HepG2 (cell line): ENCODE measurements at regions not wholly inside any gene's neighbourhood (a gene's known extent, or its start where the extent isn't known, plus 50 kb on each side); places are given as distances from the start of the nearest gene placed in this dataset.

Experiments
- ADNP ChIP-seq: sonication (generic); formaldehyde crosslinking; IDR thresholded peaks from 2 replicates; pipeline ENCODE4 v1.4.0; 2020; ENCODE audit warnings: missing genetic modification reagents
- HOXA3 ChIP-seq: sonication (generic); formaldehyde crosslinking; IDR thresholded peaks from 2 replicates; pipeline ENCODE4 v1.5.0; 2020; ENCODE audit warnings: missing genetic modification reagents
- KLF6 ChIP-seq: IDR thresholded peaks from 2 replicates; pipeline ENCODE4 v1.8.0; 2016; ENCODE audit warnings: missing biosample characterization, missing genetic modification reagents
- MLLT10 ChIP-seq: sonication (generic); formaldehyde crosslinking; IDR thresholded peaks from 2 replicates; pipeline ENCODE4 v1.4.0; 2020; ENCODE audit warnings: missing genetic modification reagents
- NFE2L1 ChIP-seq: sonication (generic); formaldehyde crosslinking; IDR thresholded peaks from 2 replicates; pipeline ENCODE4 v1.4.0; 2020; ENCODE audit warnings: missing genetic modification reagents, mild to moderate bottlenecking, borderline replicate concordance
- PAWR ChIP-seq: sonication (generic); formaldehyde crosslinking; IDR thresholded peaks from 2 replicates; pipeline ENCODE4 v1.4.0; 2020; ENCODE audit warnings: missing genetic modification reagents, mild to moderate bottlenecking, borderline replicate concordance
- PAX8 ChIP-seq: sonication (generic); formaldehyde crosslinking; IDR thresholded peaks from 2 replicates; pipeline ENCODE4 v1.8.0; 2022; ENCODE audit warnings: mild to moderate bottlenecking, missing genetic modification reagents, borderline replicate concordance
- SALL1 ChIP-seq: sonication (generic); formaldehyde crosslinking; IDR thresholded peaks from 2 replicates; pipeline ENCODE4 v1.8.0; 2022; ENCODE audit warnings: mild to moderate bottlenecking, missing genetic modification reagents
- SNAI1 ChIP-seq: sonication (generic); formaldehyde crosslinking; IDR thresholded peaks from 2 replicates; pipeline ENCODE4 v1.5.0; 2020; ENCODE audit warnings: mild to moderate bottlenecking, missing genetic modification reagents, borderline replicate concordance
- TAF15 ChIP-seq: fragments of 200-400 bp; formaldehyde crosslinking; IDR thresholded peaks from one replicate; pipeline ENCODE4 v1.6.1; 2018; ENCODE audit warnings: mild to moderate bottlenecking, low read depth, low read length; ENCODE audit not compliant: poor library complexity, severe bottlenecking
- ZBTB1 ChIP-seq: sonication (generic); formaldehyde crosslinking; IDR thresholded peaks from 2 replicates; pipeline ENCODE4 v1.4.0; 2020; ENCODE audit warnings: missing genetic modification reagents, borderline replicate concordance
- ZBTB7B ChIP-seq: sonication (generic); formaldehyde crosslinking; IDR thresholded peaks from 2 replicates; pipeline ENCODE4 v1.4.0; 2020; ENCODE audit warnings: missing genetic modification reagents
- ZNF335 ChIP-seq: sonication (generic); formaldehyde crosslinking; IDR thresholded peaks from 2 replicates; pipeline ENCODE4 v1.4.0; 2020; ENCODE audit warnings: missing genetic modification reagents
- ZNF34 ChIP-seq: sonication (generic); formaldehyde crosslinking; IDR thresholded peaks from 2 replicates; pipeline ENCODE4 v1.4.0; 2020; ENCODE audit warnings: mild to moderate bottlenecking, missing genetic modification reagents, borderline replicate concordance
- ZNF558 ChIP-seq: sonication (generic); formaldehyde crosslinking; IDR thresholded peaks from 2 replicates; pipeline ENCODE4 v1.9.0; 2022; ENCODE audit warnings: mild to moderate bottlenecking, missing genetic modification reagents, borderline replicate concordance
- ZNF839 ChIP-seq: sonication (generic); formaldehyde crosslinking; IDR thresholded peaks from 2 replicates; pipeline ENCODE4 v1.4.0; 2020; ENCODE audit warnings: missing genetic modification reagents, mild to moderate bottlenecking, borderline replicate concordance
- TF ChIP-seq, protein P1 (sequence below): sonication (generic); formaldehyde crosslinking; IDR thresholded peaks from 2 replicates; pipeline ENCODE4 v1.4.0; 2020; ENCODE audit warnings: missing genetic modification reagents
- TF ChIP-seq, protein P2 (sequence below): sonication (generic); formaldehyde crosslinking; IDR thresholded peaks from 2 replicates; pipeline ENCODE4 v1.8.0; 2022; ENCODE audit warnings: mild to moderate bottlenecking, missing genetic modification reagents, borderline replicate concordance
- TF ChIP-seq, protein P3 (sequence below): sonication (generic); formaldehyde crosslinking; IDR thresholded peaks from 2 replicates; pipeline ENCODE4 v1.8.0; 2022; ENCODE audit warnings: missing genetic modification reagents, mild to moderate bottlenecking, inconsistent platforms, borderline replicate concordance
- TF ChIP-seq, protein P4 (sequence below): sonication (generic); formaldehyde crosslinking; conservative IDR thresholded peaks from 2 replicates; pipeline ENCODE4 v1.8.0; 2022; ENCODE audit warnings: missing genetic modification reagents
- TF ChIP-seq, protein P5 (sequence below): sonication (generic); formaldehyde crosslinking; IDR thresholded peaks from 2 replicates; pipeline ENCODE4 v1.5.0; 2020; ENCODE audit warnings: mild to moderate bottlenecking, missing genetic modification reagents

DNA sequence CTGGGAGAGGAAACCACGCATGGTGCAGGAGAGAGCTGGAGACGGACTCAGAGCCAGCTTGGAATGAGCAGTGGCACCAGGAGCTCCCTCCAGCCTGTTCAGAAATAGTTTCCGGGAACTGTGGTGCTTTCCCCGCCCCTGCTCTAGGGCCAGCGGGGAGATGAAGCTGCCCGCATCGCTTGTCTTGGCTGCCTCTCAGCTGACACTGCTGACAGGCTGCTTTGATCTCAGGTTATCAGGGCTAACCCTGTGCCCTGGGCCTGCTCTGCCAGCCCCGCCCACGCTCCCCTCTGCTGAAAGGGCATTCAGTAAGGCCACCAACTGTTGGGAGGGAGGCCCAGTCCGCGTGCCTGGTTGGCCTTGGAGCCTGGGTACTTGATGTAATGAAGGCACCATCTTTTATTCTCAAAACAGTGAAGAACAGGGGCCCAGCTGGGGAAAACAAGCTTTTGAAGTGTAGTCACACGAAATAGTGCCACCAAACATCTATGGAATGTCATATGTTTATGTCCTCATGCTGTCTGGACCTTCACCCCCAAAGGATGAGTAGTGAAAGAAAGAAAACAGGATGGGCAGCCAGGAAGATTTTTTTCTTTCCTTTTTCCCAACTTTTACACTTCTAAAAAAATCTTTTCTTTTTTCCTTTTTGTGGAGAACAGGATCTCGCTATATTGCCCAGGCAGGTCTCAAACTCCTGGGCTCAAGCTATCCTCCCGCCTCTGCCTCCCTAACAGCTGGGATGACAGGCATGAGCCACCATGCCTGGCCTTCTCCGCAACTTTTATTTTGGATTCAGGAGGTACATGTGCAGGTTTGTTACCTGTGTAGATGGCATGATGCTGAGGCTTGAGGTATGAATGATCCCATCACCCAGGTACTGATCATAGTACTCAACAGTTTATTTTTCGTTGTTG lies 115.9 kb upstream of the TBX3 start (continued):
- TF ChIP-seq, protein P1, sequence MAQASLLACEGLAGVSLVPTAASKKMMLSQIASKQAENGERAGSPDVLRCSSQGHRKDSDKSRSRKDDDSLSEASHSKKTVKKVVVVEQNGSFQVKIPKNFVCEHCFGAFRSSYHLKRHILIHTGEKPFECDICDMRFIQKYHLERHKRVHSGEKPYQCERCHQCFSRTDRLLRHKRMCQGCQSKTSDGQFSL = no peak
- TF ChIP-seq, protein P2, sequence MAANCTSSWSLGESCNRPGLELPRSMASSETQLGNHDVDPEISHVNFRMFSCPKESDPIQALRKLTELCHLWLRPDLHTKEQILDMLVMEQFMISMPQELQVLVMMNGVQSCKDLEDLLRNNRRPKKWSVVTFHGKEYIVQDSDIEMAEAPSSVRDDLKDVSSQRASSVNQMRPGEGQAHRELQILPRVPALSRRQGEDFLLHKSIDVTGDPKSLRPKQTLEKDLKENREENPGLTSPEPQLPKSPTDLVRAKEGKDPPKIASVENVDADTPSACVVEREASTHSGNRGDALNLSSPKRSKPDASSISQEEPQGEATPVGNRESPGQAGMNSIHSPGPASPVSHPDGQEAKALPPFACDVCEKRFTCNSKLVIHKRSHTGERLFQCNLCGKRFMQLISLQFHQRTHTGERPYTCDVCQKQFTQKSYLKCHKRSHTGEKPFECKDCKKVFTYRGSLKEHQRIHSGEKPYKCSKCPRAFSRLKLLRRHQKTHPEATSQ (CRISPR knock-in tag) = 0 out of 2 replicates have a peak, but pooled peaks have one; percentile 30
- TF ChIP-seq, protein P3, sequence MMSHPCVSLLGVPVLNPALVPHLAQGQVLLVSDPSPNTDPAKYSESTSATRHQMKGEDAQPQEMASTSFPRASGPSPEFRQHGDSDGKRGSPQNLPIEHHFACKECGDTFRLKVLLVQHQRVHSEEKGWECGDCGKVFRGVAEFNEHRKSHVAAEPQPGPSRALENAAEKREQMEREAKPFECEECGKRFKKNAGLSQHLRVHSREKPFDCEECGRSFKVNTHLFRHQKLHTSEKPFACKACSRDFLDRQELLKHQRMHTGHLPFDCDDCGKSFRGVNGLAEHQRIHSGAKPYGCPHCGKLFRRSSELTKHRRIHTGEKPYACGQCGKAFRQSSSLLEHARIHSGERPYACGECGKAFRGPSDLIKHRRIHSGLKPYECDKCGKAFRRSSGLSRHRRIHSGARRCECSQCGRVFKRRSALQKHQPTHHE = 0 out of 2 replicates have a peak, but pooled peaks have one; percentile 33
- TF ChIP-seq SALL1 = peak; percentile 99
- no peak for TF ChIP-seq ZBTB1 (CRISPR knock-in tag)
- TF ChIP-seq SNAI1 (CRISPR knock-in tag) = 0 out of 2 replicates have a peak, but pooled peaks have one; percentile 59
- TF ChIP-seq NFE2L1 (CRISPR knock-in tag) = no peak
- TF ChIP-seq PAX8 (CRISPR knock-in tag) = no peak
- TF ChIP-seq, protein P4, sequence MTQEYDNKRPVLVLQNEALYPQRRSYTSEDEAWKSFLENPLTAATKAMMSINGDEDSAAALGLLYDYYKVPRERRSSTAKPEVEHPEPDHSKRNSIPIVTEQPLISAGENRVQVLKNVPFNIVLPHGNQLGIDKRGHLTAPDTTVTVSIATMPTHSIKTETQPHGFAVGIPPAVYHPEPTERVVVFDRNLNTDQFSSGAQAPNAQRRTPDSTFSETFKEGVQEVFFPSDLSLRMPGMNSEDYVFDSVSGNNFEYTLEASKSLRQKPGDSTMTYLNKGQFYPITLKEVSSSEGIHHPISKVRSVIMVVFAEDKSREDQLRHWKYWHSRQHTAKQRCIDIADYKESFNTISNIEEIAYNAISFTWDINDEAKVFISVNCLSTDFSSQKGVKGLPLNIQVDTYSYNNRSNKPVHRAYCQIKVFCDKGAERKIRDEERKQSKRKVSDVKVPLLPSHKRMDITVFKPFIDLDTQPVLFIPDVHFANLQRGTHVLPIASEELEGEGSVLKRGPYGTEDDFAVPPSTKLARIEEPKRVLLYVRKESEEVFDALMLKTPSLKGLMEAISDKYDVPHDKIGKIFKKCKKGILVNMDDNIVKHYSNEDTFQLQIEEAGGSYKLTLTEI (CRISPR knock-in tag) = no peak
- peak; percentile 93 for TF ChIP-seq HOXA3 (CRISPR knock-in tag)
- peak; percentile 79; the same call in 1 of the 2 replicates for TF ChIP-seq ZNF335 (CRISPR knock-in tag)
- peak; percentile 96 for TF ChIP-seq ZBTB7B (CRISPR knock-in tag)
- TF ChIP-seq MLLT10 = no peak
- TF ChIP-seq ADNP = no peak
- peak; percentile 56; the same call in 1 of the 2 replicates for TF ChIP-seq ZNF34 (CRISPR knock-in tag)
- TF ChIP-seq KLF6 (CRISPR knock-in tag) = peak; percentile 81; the same call in 1 of the 2 replicates
- TF ChIP-seq ZNF558 (CRISPR knock-in tag) = no peak
- TF ChIP-seq TAF15 = no peak
- 0 out of 2 replicates have a peak, but pooled peaks have one; percentile 66 for TF ChIP-seq ZNF839 (CRISPR knock-in tag)
- no peak for TF ChIP-seq PAWR (CRISPR knock-in tag)
- TF ChIP-seq, protein P5, sequence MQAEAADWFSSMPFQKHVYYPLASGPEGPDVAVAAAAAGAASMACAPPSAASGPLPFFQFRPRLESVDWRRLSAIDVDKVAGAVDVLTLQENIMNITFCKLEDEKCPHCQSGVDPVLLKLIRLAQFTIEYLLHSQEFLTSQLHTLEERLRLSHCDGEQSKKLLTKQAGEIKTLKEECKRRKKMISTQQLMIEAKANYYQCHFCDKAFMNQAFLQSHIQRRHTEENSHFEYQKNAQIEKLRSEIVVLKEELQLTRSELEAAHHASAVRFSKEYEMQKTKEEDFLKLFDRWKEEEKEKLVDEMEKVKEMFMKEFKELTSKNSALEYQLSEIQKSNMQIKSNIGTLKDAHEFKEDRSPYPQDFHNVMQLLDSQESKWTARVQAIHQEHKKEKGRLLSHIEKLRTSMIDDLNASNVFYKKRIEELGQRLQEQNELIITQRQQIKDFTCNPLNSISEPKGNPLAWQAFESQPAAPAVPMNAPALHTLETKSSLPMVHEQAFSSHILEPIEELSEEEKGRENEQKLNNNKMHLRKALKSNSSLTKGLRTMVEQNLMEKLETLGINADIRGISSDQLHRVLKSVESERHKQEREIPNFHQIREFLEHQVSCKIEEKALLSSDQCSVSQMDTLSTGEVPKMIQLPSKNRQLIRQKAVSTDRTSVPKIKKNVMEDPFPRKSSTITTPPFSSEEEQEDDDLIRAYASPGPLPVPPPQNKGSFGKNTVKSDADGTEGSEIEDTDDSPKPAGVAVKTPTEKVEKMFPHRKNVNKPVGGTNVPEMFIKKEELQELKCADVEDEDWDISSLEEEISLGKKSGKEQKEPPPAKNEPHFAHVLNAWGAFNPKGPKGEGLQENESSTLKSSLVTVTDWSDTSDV (CRISPR knock-in tag) = no peak
